Ovary (tissue), 7 donors: ENCODE measurements at regions not wholly inside any gene's neighbourhood (a gene's known extent, or its start where the extent isn't known, plus 50 kb on each side); places are given as distances from the start of the nearest gene placed in this dataset.

Experiments used
- DNase-seq, 5 donors: peaks; one replicate each; pipeline ENCODE4 v3.0.0-alpha.2; 2019 to 2020
- H3K27ac ChIP-seq, 2 donors: fragments of 200-600 bp; one replicate each; pipeline versions ENCODE4 v1.5.1 to v1.8.0; 2019 to 2022
- H3K27me3 ChIP-seq: fragments of 200-600 bp; one replicate; pipeline ENCODE4 v1.8.0; 2022
- H3K36me3 ChIP-seq: fragments of 200-600 bp; sonication (generic); one replicate; pipeline ENCODE4 v1.5.1; 2019
- H3K4me1 ChIP-seq: one replicate; pipeline ENCODE4 v1.8.1; 2013; ENCODE audit warnings: mild to moderate bottlenecking, moderate library complexity; ENCODE audit not compliant: insufficient read depth
- H3K4me3 ChIP-seq: fragments of 200-600 bp; sonication (generic); one replicate; pipeline ENCODE4 v1.5.1; 2017
- H3K9me3 ChIP-seq, 2 donors: fragments of 200-600 bp in 1 of 2; sonication (generic) in 1 of 2; one replicate each; pipeline versions ENCODE4 v1.5.1 to v1.8.1; 2013 to 2019; ENCODE audit warnings: mild to moderate bottlenecking in 1 of 2, moderate library complexity in 1 of 2
- EP300 ChIP-seq: sonication (generic); formaldehyde crosslinking; IDR thresholded peaks from one replicate; pipeline ENCODE4 v1.6.1; 2017; ENCODE audit warnings: antibody characterized with exemption
- POLR2A ChIP-seq: fragments of 450-650 bp; IDR thresholded peaks from one replicate; pipeline ENCODE4 v1.6.1; 2017; ENCODE audit warnings: antibody characterized with exemption, mild to moderate bottlenecking, moderate library complexity
- WGBS, 3 donors: extraction: QIAGEN DNeasy Blood & Tissue Kit in 1 of 3; methylation state at CpG; one replicate each; pipeline versions ENCODE4 v1.1.5 to v1.1.7; 2013 to 2017; 5-methylcytosine and 5-hydroxymethylcytosine counted together
- intact Hi-C, 4 donors: fragments of 100-400 bp; cut with DNase I; formaldehyde crosslinking; loops; one replicate each; pipeline versions ENCODE4 v1.11.0 to v1.15.1; 2022 to 2023
- TF ChIP-seq, protein P1 (sequence below), 3 donors: fragments of 450-650 bp in 2 of 3; fragments of 200-600 bp in 1 of 3; IDR thresholded peaks; one replicate each; pipeline versions ENCODE4 v1.5.1 to v1.8.0; 2016 to 2022; ENCODE audit warnings: antibody characterized with exemption in 3 of 3, mild to moderate bottlenecking in 1 of 3
- donor health status: DM: no; HTN: no; CAD: no; lungs with moderate emphysema.
- donor health status: DM: no; HTN: no; CAD: no.
- donor health status: Bipolar disorder and iron deficiency.
- donor health status: DM: no; HTN: no; CAD: no.
- donor health status: DM: yes; HTN: yes; CAD: no.

- Histone ChIP-seq H3K27ac (no peak overlapping the region), H3K9me3 (no peaks in the 10 kb centered on the region), H3K4me1 (no peaks in the 10 kb centered on the region), H3K4me3 (no peak overlapping the region), H3K27me3 (no peaks in the 10 kb centered on the region), H3K36me3 (no peaks in the 10 kb centered on the region)
- DNase-seq = no peak
- 70 to 78% (median 73%) methylated on average over 8 of the region's 8 CpGs for WGBS, 3 donors
- intact Hi-C loops = no loop called here
- no peak for TF ChIP-seq EP300
These were observed 96.1 kb upstream of the CDK6 start for GRCh38 chr7:92932450-92932849.

GRCh38 chr7:92930404-92930803 is 94.0 kb upstream of the CDK6 start:
- no peaks in the 10 kb centered on the region for H3K27me3 ChIP-seq
- H3K9me3 ChIP-seq = no peaks in the 10 kb centered on the region
- intact Hi-C loops = no loop called here
- H3K36me3 ChIP-seq = no peaks in the 10 kb centered on the region
- no peaks in the 10 kb centered on the region for H3K4me1 ChIP-seq
- no peak for DNase-seq
- H3K4me3 ChIP-seq = no peak overlapping the region
- H3K27ac ChIP-seq = no peak overlapping the region
- TF ChIP-seq, protein P1, sequence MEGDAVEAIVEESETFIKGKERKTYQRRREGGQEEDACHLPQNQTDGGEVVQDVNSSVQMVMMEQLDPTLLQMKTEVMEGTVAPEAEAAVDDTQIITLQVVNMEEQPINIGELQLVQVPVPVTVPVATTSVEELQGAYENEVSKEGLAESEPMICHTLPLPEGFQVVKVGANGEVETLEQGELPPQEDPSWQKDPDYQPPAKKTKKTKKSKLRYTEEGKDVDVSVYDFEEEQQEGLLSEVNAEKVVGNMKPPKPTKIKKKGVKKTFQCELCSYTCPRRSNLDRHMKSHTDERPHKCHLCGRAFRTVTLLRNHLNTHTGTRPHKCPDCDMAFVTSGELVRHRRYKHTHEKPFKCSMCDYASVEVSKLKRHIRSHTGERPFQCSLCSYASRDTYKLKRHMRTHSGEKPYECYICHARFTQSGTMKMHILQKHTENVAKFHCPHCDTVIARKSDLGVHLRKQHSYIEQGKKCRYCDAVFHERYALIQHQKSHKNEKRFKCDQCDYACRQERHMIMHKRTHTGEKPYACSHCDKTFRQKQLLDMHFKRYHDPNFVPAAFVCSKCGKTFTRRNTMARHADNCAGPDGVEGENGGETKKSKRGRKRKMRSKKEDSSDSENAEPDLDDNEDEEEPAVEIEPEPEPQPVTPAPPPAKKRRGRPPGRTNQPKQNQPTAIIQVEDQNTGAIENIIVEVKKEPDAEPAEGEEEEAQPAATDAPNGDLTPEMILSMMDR (IDR thresholded peaks at IDR 0.05) = no peak
- TF ChIP-seq POLR2A = no peak
- TF ChIP-seq EP300 = no peak
- WGBS, 3 donors = 46 to 69% (median 57%) methylated on average over 1 of the region's 1 CpG

- intact Hi-C loops = loop anchor here in 1 of 4 donors (2.0 kb wide), 1 partner anchor 38 kb away; no protein-coding TSS in a partner anchor
- H3K27me3 ChIP-seq = no peaks in the 10 kb centered on the region
These were observed 90.3 kb upstream of the CDK6 start for GRCh38 chr7:92926697-92927044.

DNA sequence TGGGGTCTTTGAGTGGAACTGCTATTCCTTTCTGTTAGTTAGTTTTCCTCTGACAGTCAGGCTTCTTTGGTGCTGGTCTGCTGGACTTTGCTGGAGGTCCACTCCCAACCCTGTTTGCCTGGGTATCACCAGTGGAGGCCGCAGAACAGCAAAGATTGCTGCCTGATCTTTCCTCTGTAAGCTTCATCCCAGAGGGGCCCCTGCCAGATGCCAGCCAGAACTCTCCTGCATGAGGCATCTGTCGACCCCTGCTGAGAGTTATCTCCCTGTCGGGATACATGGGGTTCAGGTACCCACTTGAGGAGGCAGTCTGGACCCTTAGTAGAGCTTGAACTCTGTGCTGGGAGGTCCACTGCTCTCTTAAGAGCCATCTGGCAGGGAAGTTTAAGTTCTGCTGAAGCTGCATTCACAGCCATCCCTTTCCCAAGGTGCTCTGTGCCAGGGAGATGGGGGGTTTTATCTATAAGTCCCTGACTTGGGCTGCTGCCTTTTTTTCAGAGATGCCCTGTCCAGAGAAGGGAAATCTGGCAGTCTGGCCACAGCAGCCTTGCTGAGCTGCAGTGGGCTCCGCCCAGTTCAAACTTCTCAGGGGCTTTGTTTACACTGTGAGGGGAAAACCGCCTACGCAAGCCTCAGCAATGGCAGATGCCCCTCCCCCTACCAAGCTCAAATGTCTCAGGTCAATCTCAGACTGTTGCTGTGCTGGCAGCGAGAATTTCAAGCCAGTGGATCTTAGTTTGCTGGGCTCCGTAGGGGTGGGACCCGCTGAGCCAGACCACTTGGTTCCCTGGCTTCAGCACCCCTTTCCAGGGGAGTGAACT is 89.7 kb upstream of the CDK6 start:
- TF ChIP-seq, protein P1 (IDR thresholded peaks at IDR 0.05) = no peak
- TF ChIP-seq EP300 (no peak), POLR2A (no peak)
- intact Hi-C loops = loop anchor here in 1 of 4 donors (2.0 kb wide), 1 partner anchor 37 kb away; no protein-coding TSS in a partner anchor
- no peak for DNase-seq
- H3K27me3 ChIP-seq = no peaks in the 10 kb centered on the region
- 35 to 48% (median 42%) methylated on average over 8 to 9 of the region's 9 CpGs for WGBS, 3 donors
- no peak overlapping the region for H3K4me3 ChIP-seq
- H3K9me3 ChIP-seq = no peaks in the 10 kb centered on the region
- no peaks in the 10 kb centered on the region for H3K4me1 ChIP-seq
- H3K36me3 ChIP-seq = no peaks in the 10 kb centered on the region
- no peak overlapping the region for H3K27ac ChIP-seq

More at GRCh38 chr7:92926697-92927044, 90.3 kb upstream of the CDK6 start:
- no peak for TF ChIP-seq EP300
- TF ChIP-seq POLR2A = no peak
- TF ChIP-seq, protein P1 (IDR thresholded peaks at IDR 0.05) = no peak
- no peaks in the 10 kb centered on the region for H3K9me3 ChIP-seq
- no peak overlapping the region for H3K4me3 ChIP-seq
- DNase-seq = no peak
- WGBS, 3 donors = 84 to 86% (median 84%) methylated on average over 8 of the region's 8 CpGs
- H3K36me3 ChIP-seq = no peaks in the 10 kb centered on the region
- no peaks in the 10 kb centered on the region for H3K4me1 ChIP-seq
- H3K27ac ChIP-seq = no peak overlapping the region

DNA sequence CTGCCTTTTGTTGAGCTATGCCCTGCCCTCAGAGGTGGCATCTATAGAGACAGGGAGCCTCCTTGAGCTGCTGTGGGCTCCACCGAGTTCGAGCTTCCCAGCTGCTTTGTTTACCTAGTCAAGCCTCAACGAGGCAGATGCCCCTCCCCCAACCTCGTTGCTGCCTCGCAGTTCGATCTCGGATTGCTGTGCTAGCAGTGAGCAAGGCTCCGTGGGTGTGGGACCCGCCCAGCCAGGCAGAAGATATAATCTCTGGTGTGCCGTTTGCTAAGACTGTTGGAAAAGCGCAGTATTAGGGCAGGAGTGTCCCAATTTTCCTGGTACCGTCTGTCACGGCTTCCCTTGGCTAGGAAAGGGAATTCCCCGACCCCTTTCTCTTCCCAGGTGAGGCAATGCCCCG is 88.4 kb upstream of the CDK6 start:
- DNase-seq = no peak
- Histone ChIP-seq H3K27ac (no peak overlapping the region), H3K27me3 (no peaks in the 10 kb centered on the region), H3K9me3 (no peaks in the 10 kb centered on the region), H3K36me3 (no peaks in the 10 kb centered on the region), H3K4me1 (no peaks in the 10 kb centered on the region), H3K4me3 (no peak overlapping the region)
- TF ChIP-seq, protein P1 (IDR thresholded peaks at IDR 0.05) = no peak
- intact Hi-C loops = no loop called here
- 86 to 87% (median 86%) methylated on average over 15 of the region's 15 CpGs for WGBS, 3 donors
